Urothelium cell line (cell line): ENCODE measurements at regions not wholly inside any gene's neighbourhood (a gene's known extent, or its start where the extent isn't known, plus 50 kb on each side); places are given as distances from the start of the nearest gene placed in this dataset.
A peak's percentile ranks its signal among the peaks of the same experiment; 100 is the strongest.
"Not testable (repeated sequence)": the region's sequence is repeated elsewhere in the genome, so short reads cannot be mapped to it uniquely, and the experiment has no call there.

Experiments used
- DNase-seq: peaks from one replicate; pipeline ENCODE4 v3.0.0; 2011; ENCODE audit warnings: low spot score, mixed read lengths
- FAIRE-seq: peaks from 2 replicates; lab custom pipeline; 2011; peaks lifted over from hg19 to GRCh38; lab: Jason Lieb, UNC

DNA sequence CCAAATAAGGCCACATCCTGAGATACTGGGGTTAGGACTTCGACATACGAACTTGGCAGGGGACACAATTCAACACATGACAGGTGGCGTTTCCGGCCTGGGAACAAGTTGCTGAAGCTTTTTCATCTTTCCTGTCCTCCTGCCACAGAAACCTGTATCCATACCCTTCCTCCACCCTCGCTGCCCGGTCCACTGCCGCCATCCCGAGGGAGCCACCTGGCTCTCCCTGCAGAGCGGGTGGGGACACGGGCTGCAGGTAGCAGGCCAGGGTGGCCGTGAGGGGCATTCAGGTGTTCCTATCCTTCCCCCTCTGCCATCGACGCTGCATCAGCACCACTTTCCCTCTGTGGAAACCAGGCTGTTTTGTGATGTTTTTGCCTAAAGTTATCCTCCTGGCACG is 74.4 kb upstream of the TWIST2 start:
- no peak for FAIRE-seq
- DNase-seq = no peak

DNA sequence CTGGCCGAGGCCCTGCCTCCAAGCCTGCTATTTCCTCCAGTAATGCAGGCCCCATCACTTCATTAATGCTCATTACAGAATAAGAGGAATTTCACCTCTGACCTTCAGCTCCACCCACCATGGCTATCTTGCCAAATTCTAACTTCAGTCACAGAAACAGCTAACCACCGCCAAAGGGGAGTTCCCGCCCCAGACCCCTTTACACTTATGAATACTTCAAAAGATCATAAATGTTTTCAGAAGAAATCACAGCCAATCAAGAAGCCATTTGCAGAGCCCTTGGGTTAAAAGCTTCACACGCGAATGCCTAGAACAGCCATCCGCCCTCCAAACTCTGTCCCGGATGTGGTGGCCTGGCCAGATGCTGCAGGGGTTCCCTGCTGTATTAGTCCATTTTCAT is 73.8 kb upstream of the TWIST2 start:
- no peak for FAIRE-seq
- DNase-seq = no peak

DNA sequence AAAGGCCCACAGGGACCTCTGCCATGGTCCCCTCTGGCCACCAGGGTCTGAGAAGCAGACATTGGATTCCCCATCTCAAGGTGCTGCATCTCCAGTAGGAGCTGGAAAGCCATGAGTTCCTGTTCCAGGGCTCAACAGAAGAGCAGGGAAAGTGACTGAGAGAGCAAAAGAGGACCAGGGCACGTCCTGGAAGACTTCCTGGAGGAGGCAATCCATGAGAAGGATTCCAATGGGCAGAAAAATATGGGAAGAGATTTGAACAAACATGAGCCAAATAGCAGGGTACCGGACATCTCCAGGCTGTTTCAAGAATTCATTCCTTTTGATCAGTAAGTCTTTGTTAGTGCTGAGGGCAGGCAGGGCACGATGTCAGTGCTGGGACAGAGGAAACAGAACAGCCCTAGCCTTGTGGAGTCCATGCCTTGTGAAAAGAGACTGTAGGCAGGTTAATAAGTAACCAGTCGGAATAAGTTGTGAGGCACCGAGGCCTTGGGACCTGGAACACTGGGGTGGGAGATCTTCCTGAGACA is 72.8 kb upstream of the TWIST2 start:
- DNase-seq = no peak
- FAIRE-seq = no peak

DNA sequence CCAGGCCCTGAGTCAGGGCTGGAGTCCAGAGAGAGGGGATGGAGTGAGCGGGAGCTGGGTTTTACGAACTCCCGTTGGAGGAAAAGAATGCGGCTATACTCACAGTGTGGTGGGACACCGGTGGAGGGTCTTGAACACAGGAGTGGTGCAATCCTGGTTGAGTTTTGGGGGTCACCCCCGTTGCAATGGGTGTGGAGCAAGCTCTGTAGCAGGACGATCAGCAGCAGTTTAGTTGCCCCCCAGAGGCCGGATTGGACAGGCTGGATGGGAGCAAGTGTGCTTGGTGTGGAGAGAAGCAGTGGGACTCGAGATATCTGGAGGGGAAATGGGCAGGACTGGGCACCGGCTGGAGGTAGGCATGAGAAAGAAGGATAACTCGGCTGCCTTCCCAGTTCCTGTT is 72.3 kb upstream of the TWIST2 start:
- no peak for DNase-seq
- no peak for FAIRE-seq

DNA sequence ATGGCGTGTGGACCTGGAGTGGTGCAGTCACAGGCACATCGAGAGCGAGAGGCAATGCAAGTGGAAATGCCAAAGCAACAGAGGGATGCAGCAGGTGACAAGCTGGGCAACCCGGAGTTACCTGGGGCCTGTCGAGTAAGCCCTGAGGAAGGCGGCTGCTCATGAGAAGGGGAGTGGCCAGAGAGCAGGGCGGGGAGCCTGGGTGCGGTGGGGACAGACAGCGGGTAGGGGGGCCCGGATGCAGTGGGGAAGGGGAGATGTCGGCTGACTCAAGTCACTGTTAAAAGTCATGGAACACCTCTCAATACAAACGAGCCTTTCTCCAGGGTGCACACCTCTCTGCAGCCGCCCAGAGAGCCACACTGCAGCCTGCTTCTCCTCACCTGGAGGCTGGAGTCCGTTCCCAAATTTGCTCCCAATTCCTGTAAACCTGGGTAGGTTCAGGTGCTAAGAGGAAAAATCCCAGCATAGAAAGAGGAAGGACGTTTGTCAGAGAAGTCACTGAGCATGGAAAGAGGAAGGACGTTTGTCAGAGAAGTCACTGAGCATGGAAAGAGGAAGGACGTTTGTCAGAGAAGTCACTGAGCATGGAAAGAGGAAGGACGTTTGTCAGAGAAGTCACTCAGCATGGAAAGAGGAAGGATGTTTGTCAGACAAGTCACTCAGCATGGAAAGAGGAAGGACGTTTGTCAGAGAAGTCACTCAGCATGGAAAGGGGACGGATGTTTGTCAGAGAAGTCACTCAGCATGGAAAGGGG is 71.7 kb upstream of the TWIST2 start:
- DNase-seq = no peak
- FAIRE-seq = no peak

DNA sequence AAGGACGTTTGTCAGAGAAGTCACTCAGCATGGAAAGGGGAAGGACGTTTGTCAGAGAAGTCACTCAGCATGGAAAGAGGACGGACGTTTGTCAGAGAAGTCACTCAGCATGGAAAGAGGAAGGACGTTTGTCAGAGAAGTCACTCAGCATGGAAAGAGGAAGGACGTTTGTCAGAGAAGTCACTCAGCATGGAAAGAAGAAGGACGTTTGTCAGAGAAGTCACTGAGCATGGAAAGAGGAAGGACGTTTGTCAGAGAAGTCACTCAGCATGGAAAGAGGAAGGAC is 71.2 kb upstream of the TWIST2 start:
- not testable (repeated sequence) for FAIRE-seq, DNase-seq

DNA sequence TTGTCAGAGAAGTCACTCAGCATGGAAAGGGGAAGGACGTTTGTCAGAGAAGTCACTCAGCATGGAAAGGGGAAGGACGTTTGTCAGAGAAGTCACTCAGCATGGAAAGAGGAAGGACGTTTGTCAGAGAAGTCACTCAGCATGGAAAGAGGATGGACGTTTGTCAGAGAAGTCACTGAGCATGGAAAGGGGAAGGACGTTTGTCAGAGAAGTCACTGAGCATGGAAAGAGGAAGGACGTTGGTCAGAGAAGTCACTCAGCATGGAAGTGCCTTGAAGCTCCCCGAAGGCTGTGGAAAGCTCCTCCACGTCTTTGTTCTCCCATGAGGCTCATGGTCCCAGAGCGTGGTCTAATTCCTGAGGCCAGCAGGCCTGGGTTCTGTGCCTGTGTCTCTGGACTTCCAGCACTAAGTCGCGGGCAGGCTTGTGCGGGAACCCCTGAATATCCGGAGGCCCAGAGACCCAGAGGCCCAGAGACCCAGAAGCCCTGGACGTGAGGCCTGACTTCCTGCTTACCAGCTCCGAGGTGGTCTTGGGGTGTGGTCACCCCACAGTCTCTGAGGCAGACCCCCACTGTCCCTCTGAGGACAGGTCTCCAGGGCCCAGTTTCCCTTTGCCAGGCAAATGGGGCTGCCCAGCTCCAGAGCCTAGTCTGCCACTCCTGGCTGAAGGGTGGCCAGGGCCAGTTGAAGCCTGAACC is 70.4 kb upstream of the TWIST2 start:
- FAIRE-seq (no peak), DNase-seq (no peak)

DNA sequence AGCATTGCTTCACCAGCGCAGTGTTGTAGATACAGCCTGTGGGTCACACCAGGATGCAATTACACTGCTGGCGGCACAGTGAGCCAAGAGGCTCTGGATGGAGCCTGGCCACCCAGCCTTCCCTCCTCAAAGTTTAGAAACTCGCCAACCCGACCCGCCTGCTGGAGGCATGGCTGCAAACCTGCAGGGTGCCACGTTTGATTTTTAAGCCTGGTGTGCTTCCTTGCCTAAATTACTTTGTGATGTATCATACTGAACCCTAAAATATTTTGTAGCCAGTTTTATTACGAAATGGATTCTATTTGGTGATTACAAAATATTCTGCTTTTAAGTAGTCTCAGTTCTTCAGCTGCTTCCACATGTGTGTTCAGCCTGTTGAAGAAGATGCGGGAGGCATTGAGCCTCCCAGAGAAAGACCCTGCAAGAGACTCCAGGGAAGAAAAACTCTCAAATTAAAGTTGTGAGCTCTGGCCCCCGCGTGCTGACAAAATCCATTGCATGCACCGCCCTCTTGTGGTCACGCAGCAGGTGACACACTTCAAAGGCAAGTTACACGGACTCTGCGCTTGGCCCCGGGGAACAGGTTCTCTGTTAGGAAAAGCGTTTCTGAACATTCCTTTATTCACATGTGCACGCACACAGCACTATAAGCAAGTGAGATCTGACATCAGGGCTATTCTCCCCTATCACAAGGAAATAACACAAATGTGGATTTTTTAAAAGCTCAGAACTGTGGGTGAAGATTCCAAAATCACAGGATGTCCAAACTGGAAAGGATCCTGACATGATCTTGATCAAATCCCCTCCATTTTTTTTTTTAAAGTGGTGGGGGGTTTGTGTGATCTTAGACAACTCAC is 63.0 kb upstream of the TWIST2 start:
- FAIRE-seq = peak; percentile 27
- peak; percentile 77 for DNase-seq

DNA sequence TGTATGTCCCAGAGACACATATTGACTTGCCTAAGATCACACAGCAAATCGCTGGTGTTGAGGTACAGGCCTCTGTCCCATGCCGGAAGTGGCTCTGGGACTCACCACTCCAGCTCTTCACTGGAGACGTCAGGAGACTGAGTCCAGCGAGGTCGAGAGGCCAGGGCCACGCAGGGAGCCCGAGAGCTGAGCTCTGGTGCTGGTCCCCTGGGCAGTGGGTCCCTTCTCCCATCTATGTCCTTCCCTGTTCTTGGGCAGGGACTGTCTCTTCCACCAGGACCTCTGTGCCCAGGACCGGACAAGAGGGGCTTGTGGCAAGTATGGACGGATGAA is 62.4 kb upstream of the TWIST2 start:
- no peak for FAIRE-seq

DNA sequence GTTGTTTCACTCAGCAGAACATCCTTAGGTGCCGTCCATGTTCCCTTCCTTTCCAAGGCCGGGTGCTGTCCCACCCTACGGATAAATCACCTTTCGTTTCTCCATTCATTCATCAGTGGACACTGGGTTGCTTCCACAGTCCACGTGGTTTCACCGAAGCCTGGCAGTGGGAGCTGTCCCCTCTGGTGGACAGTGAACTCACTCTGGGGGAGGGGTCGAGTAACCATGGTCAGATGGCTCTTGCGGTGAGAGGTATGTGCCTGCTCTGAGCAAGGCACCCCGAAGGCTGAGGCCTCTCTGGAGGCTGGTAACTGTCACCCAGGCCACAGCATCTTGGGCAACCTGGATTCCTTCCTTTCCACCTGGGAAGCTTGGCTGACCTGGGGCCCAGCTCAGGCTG is 61.5 kb upstream of the TWIST2 start:
- DNase-seq = no peak

More for the DNA sequence above, 62.4 kb upstream of the TWIST2 start:
- no peak for DNase-seq

DNA sequence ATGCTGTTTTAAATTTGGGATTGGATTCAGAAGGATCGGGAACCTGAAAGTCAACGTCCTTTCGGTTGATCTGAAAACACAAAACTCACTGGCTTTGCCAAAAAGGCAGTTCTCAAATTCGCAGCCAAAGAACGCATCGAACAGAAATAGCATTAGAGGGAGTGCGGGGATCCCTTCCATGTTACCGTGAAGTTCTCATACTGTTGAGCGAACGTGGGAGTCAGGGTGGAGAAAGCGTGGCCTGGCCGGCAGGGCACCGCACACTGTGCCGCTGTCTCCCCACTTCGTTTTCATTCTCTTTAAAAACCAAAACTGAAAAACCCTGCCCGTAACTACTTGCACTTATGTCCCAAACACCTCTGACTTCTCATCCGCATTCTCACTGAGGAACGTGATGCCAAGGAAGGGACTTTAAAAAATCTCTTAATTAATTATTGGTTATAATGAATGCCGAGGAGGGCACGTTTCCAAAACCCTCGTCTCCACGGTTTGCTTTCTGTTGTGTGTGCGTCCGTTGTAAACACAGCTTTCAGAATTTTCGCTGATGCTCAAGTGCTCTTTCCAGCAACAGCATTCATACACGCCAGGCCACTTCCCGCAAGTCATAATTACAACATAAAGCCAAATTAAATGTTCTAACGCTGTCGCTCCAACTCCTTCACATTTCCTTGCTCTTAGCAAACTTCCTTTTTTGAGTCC is 60.9 kb upstream of the TWIST2 start:
- FAIRE-seq = no peak
- DNase-seq = no peak

More for the DNA sequence above, 61.5 kb upstream of the TWIST2 start:
- no peak for FAIRE-seq

DNA sequence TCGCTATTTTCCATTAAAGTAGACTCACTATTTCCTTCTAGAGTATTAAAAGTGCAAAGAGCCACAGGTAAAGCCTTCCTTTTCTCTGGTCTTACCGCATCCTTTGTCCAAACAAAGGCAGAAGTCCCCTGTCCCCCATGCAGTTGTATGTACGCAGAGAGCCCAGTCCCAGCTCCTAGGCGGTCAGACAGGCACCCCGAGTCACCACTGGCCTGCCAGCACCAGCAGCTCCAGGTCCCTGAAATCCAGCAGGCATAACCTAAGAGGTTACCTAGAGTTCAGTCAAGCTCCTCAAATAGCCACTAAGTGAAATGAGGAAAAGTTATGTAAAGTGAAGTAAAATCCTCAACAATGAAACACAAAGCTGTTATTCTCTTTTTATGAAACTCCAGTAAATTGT is 60.4 kb upstream of the TWIST2 start:
- FAIRE-seq (no peak), DNase-seq (no peak)

DNA sequence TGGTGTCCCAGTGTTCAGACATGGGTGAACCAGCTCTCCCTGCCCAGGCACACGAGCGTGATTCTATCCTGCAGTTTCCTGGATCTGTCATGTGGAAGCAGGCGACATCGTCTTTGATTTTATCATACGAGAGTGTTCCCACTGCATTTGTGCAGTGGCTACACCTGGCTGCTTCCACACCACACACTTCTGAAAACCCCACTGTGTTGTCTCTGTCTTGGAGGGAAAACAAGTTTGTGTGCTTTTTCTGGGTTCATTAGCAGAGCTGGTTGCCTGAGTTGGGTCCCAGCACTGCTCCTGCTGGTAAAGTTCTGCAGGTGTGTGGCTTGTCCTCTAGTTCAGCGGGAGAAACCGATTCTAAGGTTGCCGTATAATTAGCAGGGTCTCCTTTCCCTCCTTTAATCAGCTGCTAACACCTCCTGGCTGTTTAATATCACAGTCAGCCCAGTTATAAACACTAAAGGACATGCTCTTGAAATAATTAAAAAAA is 58.5 kb upstream of the TWIST2 start:
- DNase-seq = no peak
- no peak for FAIRE-seq

DNA sequence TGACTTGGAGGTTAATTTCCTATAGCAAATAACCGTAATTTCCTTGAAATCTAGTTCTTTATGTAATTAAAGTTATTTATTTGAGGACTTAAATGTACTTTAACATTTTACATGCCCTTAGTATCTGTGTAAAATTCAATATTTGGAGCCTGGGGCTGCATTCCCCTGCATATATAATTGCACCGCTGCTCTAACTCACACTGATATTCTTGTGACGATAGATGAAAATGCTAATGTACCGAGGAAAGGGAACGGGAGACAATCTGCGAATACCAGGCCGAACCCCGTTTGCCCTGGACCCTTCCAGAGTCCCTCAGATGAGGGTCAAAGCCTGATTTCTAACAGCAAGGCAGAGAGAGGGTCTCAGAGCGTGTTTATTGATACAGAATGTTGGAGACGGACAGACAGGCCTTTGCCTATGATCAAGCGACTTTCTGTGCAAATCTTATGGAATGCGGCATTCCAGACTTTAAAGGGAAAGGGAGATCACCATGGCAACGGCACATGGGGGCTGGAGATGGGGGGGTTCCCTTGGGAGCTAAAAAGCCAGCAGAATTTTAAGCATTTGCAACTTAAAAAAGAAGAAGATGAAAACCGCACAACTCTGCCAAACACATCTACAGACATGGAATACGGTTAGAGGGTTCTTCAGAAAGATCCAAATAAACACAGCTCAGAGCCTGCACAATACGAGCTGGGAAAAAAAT is 57.6 kb upstream of the TWIST2 start:
- DNase-seq (no peak), FAIRE-seq (no peak)

DNA sequence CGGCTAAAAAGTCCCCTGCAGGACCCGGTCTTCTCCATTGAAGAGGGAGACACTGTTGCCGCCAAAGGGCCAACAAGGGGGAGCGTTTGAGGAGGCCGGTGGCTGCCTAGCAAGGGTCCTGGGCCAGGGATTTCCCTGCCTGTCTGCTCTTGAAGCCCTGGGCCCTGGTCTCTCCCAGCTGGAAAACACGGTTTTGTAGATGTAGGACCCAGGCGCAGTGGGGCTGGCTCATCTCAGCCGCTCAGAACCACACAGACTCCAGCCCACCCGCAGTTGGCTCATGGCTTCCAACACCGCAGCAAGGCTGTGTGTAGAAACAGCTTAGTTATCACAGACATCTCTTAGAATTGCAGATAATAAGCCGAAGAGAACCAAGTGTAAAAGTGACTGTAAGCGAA is 57.1 kb upstream of the TWIST2 start:
- no peak for DNase-seq
- FAIRE-seq = no peak

DNA sequence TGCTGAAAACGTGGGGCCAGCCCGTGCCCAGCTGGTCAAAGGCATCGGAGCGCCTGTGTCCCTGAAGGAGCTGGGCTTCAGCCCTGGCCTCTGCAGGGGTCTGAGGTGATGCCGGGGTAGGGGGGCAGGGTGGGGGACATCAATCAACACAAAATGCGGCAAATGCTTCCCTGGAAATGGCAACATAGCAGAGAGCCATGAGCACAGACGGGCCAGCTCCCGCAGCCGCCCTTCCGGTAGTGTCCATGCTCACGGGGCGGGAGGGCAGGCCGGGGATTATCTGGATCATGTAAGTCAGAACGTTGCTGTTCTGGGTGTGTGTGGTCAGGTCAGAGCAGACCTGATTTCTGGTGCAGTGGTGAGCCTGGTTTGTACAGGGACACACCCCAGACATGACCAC is 56.5 kb upstream of the TWIST2 start:
- no peak for FAIRE-seq
- no peak for DNase-seq

DNA sequence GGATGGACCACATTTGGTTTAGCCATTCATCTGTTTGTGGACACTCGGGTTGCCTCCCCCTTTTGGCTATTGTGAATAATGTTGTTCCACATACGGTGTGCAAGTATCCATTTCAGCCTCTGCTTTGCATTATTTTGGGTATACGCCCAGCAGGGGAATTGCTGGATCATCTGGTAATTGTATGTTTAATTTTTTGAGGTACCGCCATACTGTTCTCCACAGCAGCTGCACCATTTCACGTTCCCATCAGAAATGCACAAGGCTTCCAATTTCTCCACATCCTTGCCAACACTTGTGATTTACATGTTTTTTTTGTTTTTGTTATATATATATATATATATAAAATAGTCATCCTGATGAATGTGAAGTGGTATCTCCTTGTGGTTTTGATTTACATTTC is 54.6 kb upstream of the TWIST2 start:
- DNase-seq (no peak), FAIRE-seq (no peak)

DNA sequence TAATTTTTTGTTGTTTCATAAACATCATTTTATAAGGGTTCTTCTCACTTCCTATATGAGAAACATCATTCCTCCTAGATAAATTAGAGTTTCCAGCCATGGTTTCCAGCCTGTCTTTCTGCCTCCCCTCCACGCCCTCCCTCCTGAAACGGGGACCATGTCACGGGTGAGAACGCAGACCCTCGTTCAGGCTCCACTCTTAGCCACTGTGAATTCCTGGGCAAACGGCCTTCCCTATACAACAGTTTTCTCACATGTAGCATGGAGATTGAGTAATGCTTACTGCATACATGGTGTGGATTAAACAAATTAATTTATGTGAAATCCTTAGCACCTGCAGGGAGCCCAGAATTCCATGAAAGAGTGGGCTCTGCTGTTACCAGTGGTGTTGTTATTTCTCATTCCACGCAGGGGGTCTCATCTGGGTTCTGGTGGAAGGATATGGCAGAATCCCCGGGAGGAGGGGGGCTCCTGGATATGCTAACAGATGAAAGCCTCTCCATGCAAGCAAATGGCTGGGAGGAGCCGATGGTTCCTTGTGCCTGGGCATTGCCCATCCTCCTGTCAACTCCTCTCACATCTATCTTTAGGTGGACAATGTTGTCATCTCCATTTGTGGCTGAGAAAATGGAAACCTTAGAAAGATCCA is 54.0 kb upstream of the TWIST2 start:
- DNase-seq = no peak
- no peak for FAIRE-seq

DNA sequence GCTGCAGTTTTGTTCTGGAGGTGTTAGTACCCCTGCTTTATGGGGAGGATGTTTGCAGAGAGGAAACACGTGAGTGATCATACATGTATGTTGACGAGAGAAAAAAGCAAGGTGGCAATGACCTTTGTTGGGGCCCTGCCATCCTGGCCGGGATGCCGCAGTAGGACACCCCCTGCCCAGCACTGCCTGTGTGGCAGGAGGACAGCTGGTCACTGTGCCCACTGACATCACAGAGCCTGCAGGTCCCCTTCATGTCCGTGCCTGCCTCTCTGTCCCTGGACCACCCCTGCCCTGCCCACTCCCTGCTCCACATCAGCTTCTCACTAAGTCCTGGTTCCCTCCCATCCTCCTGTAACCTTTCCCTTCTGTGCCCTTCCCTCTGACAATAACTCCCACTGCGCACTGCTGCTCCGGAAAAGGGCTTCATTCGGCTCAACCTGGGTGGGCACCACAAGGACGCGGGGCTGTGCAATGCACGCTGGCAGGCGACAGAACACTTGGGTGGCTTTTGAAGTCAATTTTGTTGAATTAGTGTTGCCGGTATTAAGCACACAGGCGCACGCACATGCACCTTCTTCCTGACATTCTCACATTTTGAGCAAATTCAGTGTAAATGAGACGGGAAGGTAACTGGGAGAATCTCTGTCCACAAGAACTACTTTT is 51.5 kb upstream of the TWIST2 start:
- DNase-seq = no peak
- FAIRE-seq = no peak
